ENCODE measurements at regions not wholly inside any gene's neighbourhood (a gene's known extent, or its start where the extent isn't known, plus 50 kb on each side); places are given as distances from the start of the nearest gene placed in this dataset.
A peak's percentile ranks its signal among the peaks of the same experiment; 100 is the strongest.

DNA sequence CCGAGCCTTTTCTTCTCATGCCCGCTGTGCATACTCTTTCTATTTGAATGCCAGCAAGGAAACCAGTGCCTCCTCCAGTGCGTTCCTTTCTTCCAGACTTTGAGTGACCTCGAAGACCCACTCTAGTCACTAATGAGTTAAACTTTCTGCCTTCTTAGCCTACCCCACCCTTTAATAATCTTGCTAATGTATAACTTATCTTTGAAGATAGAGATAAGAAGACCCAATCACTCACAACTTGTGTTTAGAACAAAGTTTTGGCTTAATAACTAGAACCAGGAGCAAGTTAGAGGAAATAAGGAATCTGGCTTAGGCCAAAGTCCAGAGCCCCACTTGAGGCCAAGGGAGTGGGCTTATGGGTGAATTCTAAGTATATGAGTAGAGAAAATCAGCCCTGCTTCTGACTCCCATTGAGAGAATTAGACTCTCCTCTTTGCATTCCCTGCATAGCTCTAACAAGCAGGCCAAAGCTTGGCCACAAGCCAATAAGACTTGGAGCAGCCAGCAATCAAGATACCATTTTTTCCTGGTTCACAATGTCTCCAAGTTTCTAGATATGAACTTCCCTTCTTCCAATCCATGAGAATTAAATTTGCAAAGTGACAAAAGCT lies 181.5 kb upstream of the PIK3R1 start:
- 92% methylated on average over 4 of the region's 4 CpGs for WGBS (ENCODE audit: low lambda C conversion rate)
- CTCF ChIA-PET: no interaction called here
- Histone ChIP-seq H3K4me1 (ENCODE audit: control insufficient read depth in 1 of 2, insufficient read depth in 2 of 2, low read depth in 1 of 2, low read length in 1 of 2) (peaks cover 2 to 6% of the 10 kb centered on the region in 2 experiments; a peak in 2 of 4 replicates), H3K4me2 (no peak overlapping the region), H3K36me3 (replicated peaks in 1 of 2; ENCODE audit: control insufficient read depth in 1 of 2, insufficient read depth in 2 of 2, low read length in 1 of 2) (no peaks in the 10 kb centered on the region), H2AFZ (ENCODE audit: low read depth) (no peak overlapping the region), H3K4me3 (ENCODE audit: low read depth in 2 of 2, low read length in 1 of 2) (no peak overlapping the region), H3K9me2 (no peaks in the 10 kb centered on the region), H3F3A (replicated peaks; ENCODE audit: insufficient read depth) (no peaks in the 10 kb centered on the region), H4K20me1 (ENCODE audit: insufficient read depth) (no peaks in the 10 kb centered on the region), H3K27me3 (ENCODE audit: insufficient read depth) (no peaks in the 10 kb centered on the region), H3K9me3 (no peaks in the 10 kb centered on the region), H3K27ac (ENCODE audit: low read depth in 2 of 2, low read length in 1 of 2) (peak overlapping the region in 1 of 2 experiments; percentile 60; a peak in 1 of 4 replicates), H3K9ac (no peak overlapping the region), H3K79me2 (ENCODE audit: insufficient read depth) (no peaks in the 10 kb centered on the region)
- TF ChIP-seq, protein P1, sequence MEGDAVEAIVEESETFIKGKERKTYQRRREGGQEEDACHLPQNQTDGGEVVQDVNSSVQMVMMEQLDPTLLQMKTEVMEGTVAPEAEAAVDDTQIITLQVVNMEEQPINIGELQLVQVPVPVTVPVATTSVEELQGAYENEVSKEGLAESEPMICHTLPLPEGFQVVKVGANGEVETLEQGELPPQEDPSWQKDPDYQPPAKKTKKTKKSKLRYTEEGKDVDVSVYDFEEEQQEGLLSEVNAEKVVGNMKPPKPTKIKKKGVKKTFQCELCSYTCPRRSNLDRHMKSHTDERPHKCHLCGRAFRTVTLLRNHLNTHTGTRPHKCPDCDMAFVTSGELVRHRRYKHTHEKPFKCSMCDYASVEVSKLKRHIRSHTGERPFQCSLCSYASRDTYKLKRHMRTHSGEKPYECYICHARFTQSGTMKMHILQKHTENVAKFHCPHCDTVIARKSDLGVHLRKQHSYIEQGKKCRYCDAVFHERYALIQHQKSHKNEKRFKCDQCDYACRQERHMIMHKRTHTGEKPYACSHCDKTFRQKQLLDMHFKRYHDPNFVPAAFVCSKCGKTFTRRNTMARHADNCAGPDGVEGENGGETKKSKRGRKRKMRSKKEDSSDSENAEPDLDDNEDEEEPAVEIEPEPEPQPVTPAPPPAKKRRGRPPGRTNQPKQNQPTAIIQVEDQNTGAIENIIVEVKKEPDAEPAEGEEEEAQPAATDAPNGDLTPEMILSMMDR (IDR thresholded peaks at IDR 0.05): no peak
- peak; percentile 78 for TF ChIP-seq NFIC (IDR thresholded peaks at IDR 0.05; ENCODE audit: borderline replicate concordance)
- no peak for TF ChIP-seq RAD21 (IDR thresholded peaks at IDR 0.05; ENCODE audit: low read length)
- POLR2A ChIA-PET: interaction anchor here (0.6 kb wide), 1 partner anchor 9 kb away, joined by 4 read pairs; no protein-coding TSS in a partner anchor
- DNase-seq: no peak

DNA sequence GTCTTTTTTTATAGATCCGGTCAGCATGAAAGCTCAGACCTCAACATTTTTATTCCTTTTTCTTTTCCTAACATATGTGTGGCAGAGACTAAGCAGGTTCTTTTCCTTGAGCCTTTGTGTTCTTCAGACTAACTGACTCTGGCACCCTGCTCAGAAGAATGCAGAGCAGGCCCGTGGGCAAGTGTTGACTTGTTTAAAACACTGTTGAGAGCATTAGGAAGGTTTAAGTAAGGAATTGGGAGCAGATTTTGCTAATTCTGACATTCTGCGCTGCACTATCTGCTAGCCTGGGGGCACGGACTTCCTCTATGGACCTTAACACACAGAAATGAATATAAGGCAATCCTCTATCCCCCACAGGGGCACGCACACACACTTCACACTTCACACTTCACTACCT lies 182.5 kb upstream of the PIK3R1 start:
- no peaks in the 10 kb centered on the region for H3K79me2 ChIP-seq (ENCODE audit: insufficient read depth)
- H3K9me2 ChIP-seq: no peaks in the 10 kb centered on the region
- POLR2A ChIA-PET: interaction anchor here (0.7 kb wide), 1 partner anchor 17 kb away, joined by 3 read pairs; no protein-coding TSS in a partner anchor
- no peaks in the 10 kb centered on the region for H3K36me3 ChIP-seq (replicated peaks in 1 of 2; ENCODE audit: control insufficient read depth in 1 of 2, insufficient read depth in 2 of 2, low read length in 1 of 2)
- H4K20me1 ChIP-seq (ENCODE audit: insufficient read depth): no peaks in the 10 kb centered on the region; the same call in 1 of the 2 replicates
- CTCF ChIA-PET: interaction anchor here (0.5 kb wide), 1 partner anchor 323 kb away, joined by 3 read pairs; no protein-coding TSS in a partner anchor
- peaks cover 8 to 15% of the 10 kb centered on the region in 2 experiments for H3K4me1 ChIP-seq (ENCODE audit: control insufficient read depth in 1 of 2, insufficient read depth in 2 of 2, low read depth in 1 of 2, low read length in 1 of 2)
- peaks cover 8% of the 10 kb centered on the region for H3F3A ChIP-seq (replicated peaks; ENCODE audit: insufficient read depth)
- H3K27ac ChIP-seq (ENCODE audit: low read depth in 2 of 2, low read length in 1 of 2): peak overlapping the region in 1 of 2 experiments; percentile 0; a peak in 1 of 4 replicates
- no peak overlapping the region for H3K9ac ChIP-seq
- no peak for DNase-seq
- no peak overlapping the region for H3K4me3 ChIP-seq (ENCODE audit: low read depth in 2 of 2, low read length in 1 of 2)
- TF ChIP-seq TAF1 (IDR thresholded peaks at IDR 0.05; ENCODE audit: borderline replicate concordance, low read depth, low read length) (no peak), TCF12 (IDR thresholded peaks at IDR 0.05) (no peak), FOXJ3 (CRISPR knock-in tag; IDR thresholded peaks at IDR 0.05) (no peak), EZH2phosphoT487 (IDR thresholded peaks at IDR 0.05; ENCODE audit: borderline replicate concordance, low read depth) (no peak), TEAD4 (IDR thresholded peaks at IDR 0.05; ENCODE audit: borderline replicate concordance, insufficient read depth) (no peak), YY1 (IDR thresholded peaks at IDR 0.05; ENCODE audit: low read depth) (no peak), SMC3 (IDR thresholded peaks at IDR 0.05; ENCODE audit: low read depth, low read length) (no peak), RFX5 (IDR thresholded peaks at IDR 0.05; ENCODE audit: low read length) (no peak), RCOR1 (IDR thresholded peaks at IDR 0.05; ENCODE audit: low read length) (no peak), MEF2A (IDR thresholded peaks at IDR 0.05; ENCODE audit: borderline replicate concordance, low read depth) (no peak)
- TF ChIP-seq, protein P2, sequence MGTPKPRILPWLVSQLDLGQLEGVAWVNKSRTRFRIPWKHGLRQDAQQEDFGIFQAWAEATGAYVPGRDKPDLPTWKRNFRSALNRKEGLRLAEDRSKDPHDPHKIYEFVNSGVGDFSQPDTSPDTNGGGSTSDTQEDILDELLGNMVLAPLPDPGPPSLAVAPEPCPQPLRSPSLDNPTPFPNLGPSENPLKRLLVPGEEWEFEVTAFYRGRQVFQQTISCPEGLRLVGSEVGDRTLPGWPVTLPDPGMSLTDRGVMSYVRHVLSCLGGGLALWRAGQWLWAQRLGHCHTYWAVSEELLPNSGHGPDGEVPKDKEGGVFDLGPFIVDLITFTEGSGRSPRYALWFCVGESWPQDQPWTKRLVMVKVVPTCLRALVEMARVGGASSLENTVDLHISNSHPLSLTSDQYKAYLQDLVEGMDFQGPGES (IDR thresholded peaks at IDR 0.05; ENCODE audit: low read depth, low read length): no peak
- TF ChIP-seq, protein P3, sequence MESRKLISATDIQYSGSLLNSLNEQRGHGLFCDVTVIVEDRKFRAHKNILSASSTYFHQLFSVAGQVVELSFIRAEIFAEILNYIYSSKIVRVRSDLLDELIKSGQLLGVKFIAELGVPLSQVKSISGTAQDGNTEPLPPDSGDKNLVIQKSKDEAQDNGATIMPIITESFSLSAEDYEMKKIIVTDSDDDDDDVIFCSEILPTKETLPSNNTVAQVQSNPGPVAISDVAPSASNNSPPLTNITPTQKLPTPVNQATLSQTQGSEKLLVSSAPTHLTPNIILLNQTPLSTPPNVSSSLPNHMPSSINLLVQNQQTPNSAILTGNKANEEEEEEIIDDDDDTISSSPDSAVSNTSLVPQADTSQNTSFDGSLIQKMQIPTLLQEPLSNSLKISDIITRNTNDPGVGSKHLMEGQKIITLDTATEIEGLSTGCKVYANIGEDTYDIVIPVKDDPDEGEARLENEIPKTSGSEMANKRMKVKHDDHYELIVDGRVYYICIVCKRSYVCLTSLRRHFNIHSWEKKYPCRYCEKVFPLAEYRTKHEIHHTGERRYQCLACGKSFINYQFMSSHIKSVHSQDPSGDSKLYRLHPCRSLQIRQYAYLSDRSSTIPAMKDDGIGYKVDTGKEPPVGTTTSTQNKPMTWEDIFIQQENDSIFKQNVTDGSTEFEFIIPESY (IDR thresholded peaks at IDR 0.05; ENCODE audit: borderline replicate concordance, low read depth): no peak
- TF ChIP-seq, protein P4, sequence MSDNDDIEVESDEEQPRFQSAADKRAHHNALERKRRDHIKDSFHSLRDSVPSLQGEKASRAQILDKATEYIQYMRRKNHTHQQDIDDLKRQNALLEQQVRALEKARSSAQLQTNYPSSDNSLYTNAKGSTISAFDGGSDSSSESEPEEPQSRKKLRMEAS (IDR thresholded peaks at IDR 0.05; ENCODE audit: low read depth): no peak
- TF ChIP-seq, protein P5, sequence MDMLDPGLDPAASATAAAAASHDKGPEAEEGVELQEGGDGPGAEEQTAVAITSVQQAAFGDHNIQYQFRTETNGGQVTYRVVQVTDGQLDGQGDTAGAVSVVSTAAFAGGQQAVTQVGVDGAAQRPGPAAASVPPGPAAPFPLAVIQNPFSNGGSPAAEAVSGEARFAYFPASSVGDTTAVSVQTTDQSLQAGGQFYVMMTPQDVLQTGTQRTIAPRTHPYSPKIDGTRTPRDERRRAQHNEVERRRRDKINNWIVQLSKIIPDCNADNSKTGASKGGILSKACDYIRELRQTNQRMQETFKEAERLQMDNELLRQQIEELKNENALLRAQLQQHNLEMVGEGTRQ (IDR thresholded peaks at IDR 0.05; ENCODE audit: borderline replicate concordance, low read depth, low read length): no peak
- TF ChIP-seq, protein P6, sequence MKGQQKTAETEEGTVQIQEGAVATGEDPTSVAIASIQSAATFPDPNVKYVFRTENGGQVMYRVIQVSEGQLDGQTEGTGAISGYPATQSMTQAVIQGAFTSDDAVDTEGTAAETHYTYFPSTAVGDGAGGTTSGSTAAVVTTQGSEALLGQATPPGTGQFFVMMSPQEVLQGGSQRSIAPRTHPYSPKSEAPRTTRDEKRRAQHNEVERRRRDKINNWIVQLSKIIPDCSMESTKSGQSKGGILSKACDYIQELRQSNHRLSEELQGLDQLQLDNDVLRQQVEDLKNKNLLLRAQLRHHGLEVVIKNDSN (IDR thresholded peaks at IDR 0.05; ENCODE audit: borderline replicate concordance, low read depth): no peak
- H3K9me3 ChIP-seq: no peaks in the 10 kb centered on the region
- WGBS (ENCODE audit: low lambda C conversion rate): 76% methylated on average over 5 of the region's 5 CpGs
- H2AFZ ChIP-seq (ENCODE audit: low read depth): no peak overlapping the region; the same call in 1 of the 2 replicates
- no peak overlapping the region for H3K4me2 ChIP-seq
- H3K27me3 ChIP-seq (ENCODE audit: insufficient read depth): no peaks in the 10 kb centered on the region
